ENCODE measurements at regions not wholly inside any gene's neighbourhood (a gene's known extent, or its start where the extent isn't known, plus 50 kb on each side); places are given as distances from the start of the nearest gene placed in this dataset.
"Not testable (repeated sequence)": the region's sequence is repeated elsewhere in the genome, so short reads cannot be mapped to it uniquely, and the experiment has no call there.

GRCh38 chr7:152504816-152505215, 69.0 kb upstream of the KMT2C start:
- 73% methylated on average over 10 of the region's 10 CpGs for WGBS
- Histone ChIP-seq H3K4me1 (ENCODE audit: insufficient read depth) (no peaks in the 10 kb centered on the region), H3K36me3 (ENCODE audit: insufficient read depth) (no peaks in the 10 kb centered on the region), H3K27ac (ENCODE audit: low read depth) (no peak overlapping the region), H3K4me3 (ENCODE audit: low read depth, low read length) (no peak overlapping the region)
- DNase-seq (ENCODE audit: extremely low spot score), result no peak

GRCh38 chr7:152504367-152504766, 68.6 kb upstream of the KMT2C start:
- 27% methylated on average over 3 of the region's 3 CpGs for WGBS
- no peaks in the 10 kb centered on the region for H3K4me1 ChIP-seq (ENCODE audit: insufficient read depth)
- no peaks in the 10 kb centered on the region for H3K36me3 ChIP-seq (ENCODE audit: insufficient read depth)
- DNase-seq (ENCODE audit: extremely low spot score), result no peak
- H3K27ac ChIP-seq (ENCODE audit: low read depth), result no peak overlapping the region
- no peak overlapping the region for H3K4me3 ChIP-seq (ENCODE audit: low read depth, low read length)

GRCh38 chr7:152502813-152503790, 67.3 kb upstream of the KMT2C start:
- DNase-seq (ENCODE audit: extremely low spot score), result no peak
- Histone ChIP-seq H3K4me1 (ENCODE audit: insufficient read depth) (no peaks in the 10 kb centered on the region), H3K4me3 (ENCODE audit: low read depth, low read length) (no peak overlapping the region), H3K36me3 (ENCODE audit: insufficient read depth) (no peaks in the 10 kb centered on the region), H3K27ac (ENCODE audit: low read depth) (no peak overlapping the region)
- 87% methylated on average over 13 of the region's 13 CpGs for WGBS

DNA sequence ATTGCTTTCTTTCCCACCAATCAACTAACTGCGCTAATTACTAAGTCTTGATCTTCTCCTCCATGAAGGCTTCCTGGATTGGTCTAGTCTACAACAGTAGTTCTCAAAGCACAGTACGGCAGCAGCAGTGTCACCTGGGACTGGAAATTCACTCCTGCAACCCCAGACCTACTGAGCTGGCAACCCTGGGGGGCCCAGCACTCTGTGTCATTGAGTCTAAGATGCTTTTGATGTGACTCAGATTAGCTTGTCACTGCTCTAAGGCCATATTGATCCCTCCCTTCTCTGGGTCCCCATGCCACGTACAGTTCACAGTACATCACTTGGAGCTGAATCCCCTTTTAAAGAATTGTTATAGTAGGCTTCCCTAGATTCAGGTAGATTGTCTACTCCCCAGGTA, 65.7 kb upstream of the KMT2C start:
- no peaks in the 10 kb centered on the region for H3K4me1 ChIP-seq (ENCODE audit: insufficient read depth)
- H3K36me3 ChIP-seq (ENCODE audit: insufficient read depth), result no peaks in the 10 kb centered on the region
- no peak overlapping the region for H3K4me3 ChIP-seq (ENCODE audit: low read depth, low read length)
- WGBS, result 85% methylated on average over 3 of the region's 3 CpGs
- DNase-seq (ENCODE audit: extremely low spot score), result no peak
- no peak overlapping the region for H3K27ac ChIP-seq (ENCODE audit: low read depth)

DNA sequence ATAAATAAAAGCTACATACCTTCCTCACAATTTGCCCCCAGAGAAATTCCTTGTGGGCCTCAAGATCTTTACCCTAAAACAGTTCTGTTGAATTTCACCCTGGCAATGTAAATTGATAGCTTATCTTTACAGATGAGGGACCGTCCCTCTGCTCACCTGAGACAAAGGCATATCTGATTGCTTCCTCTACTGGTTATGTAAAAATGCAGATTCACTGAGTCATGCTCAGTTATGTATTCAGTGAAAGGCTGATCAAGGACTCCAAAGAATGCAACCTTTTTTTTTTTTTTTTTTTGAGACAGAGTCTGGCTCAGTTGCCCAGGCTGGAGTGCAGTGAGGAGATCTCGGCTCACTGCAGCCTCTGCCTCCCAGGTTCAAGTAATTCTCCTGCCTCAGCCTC, 64.2 kb upstream of the KMT2C start:
- DNase-seq (ENCODE audit: extremely low spot score); H3K4me1 ChIP-seq (ENCODE audit: insufficient read depth); H3K36me3 ChIP-seq (ENCODE audit: insufficient read depth); H3K27ac ChIP-seq (ENCODE audit: low read depth); H3K4me3 ChIP-seq (ENCODE audit: low read depth, low read length): not testable (repeated sequence)
- WGBS, result 62% methylated on average over 2 of the region's 2 CpGs

DNA sequence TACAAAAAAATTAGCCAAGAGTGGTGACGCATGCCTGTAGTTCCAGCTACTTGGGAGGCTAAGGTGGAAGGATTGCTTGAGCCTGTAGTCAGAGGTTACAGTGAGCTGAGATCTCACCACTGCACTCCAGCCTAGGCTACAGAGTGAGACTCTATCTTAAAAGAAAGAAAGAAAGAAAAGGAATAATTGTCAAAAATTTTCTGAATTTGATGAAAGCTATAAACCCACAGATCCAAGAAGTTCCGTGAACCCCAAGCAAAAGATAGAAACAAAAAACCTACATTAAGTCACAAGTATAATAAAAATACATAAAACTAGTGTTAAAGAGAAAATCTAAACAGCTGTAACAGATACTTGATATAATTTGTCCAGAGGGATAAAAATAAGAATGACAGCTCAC, 60.1 kb upstream of the KMT2C start:
- 91% methylated on average over 2 of the region's 2 CpGs for WGBS
- DNase-seq (ENCODE audit: extremely low spot score), result no peak
- H3K36me3 ChIP-seq (ENCODE audit: insufficient read depth), result no peaks in the 10 kb centered on the region
- no peak overlapping the region for H3K4me3 ChIP-seq (ENCODE audit: low read depth, low read length)
- H3K27ac ChIP-seq (ENCODE audit: low read depth), result no peak overlapping the region
- no peaks in the 10 kb centered on the region for H3K4me1 ChIP-seq (ENCODE audit: insufficient read depth)

DNA sequence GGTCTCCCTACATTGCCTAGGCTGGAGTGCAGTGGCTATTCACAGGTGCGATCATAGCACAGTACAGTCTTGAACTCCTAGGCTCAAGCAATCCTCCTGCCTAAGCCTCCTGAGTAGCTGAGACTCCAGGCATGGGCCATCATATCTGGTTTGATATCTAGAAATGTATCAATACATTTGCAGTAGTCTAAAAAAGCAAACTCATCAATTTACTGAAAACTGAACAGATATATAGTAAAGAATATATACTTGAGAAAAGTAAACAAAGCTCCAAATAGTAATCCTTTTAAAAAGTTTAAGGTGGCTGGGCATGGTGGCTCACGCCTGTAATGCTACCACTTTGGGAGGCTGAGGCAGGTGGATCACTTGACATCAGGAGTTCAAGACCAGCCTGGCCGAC, 57.1 kb upstream of the KMT2C start:
- no peaks in the 10 kb centered on the region for H3K36me3 ChIP-seq (ENCODE audit: insufficient read depth)
- no peak overlapping the region for H3K27ac ChIP-seq (ENCODE audit: low read depth)
- WGBS, result 90% methylated on average over 3 of the region's 3 CpGs
- DNase-seq (ENCODE audit: extremely low spot score), result no peak
- no peaks in the 10 kb centered on the region for H3K4me1 ChIP-seq (ENCODE audit: insufficient read depth)
- no peak overlapping the region for H3K4me3 ChIP-seq (ENCODE audit: low read depth, low read length)

DNA sequence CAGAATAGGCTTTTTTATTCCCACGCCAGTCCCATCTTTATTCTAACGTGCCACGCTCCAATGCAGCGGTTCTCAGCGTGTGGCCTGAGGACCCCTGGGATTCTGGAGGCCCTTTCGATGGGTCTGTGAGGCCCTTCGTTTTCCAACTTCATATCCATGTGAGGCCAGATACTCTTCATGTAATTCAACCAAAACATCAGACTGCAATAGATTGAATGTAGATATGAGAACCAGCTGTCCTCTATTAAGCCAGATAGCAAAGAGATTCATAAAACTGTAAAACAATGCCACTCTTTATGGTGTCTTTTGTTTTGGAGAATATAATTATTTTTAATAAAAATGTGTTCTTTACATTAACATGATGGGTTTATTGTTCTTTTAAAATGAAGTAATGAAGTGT, 53.2 kb upstream of the KMT2C start:
- H3K36me3 ChIP-seq (ENCODE audit: insufficient read depth), result no peaks in the 10 kb centered on the region
- 75% methylated on average over 7 of the region's 7 CpGs for WGBS
- no peak overlapping the region for H3K4me3 ChIP-seq (ENCODE audit: low read depth, low read length)
- no peak overlapping the region for H3K27ac ChIP-seq (ENCODE audit: low read depth)
- H3K4me1 ChIP-seq (ENCODE audit: insufficient read depth), result no peaks in the 10 kb centered on the region
- no peak for DNase-seq (ENCODE audit: extremely low spot score)

GRCh38 chr7:152486968-152487367, 51.2 kb upstream of the KMT2C start:
- no peak for DNase-seq (ENCODE audit: extremely low spot score)

DNA sequence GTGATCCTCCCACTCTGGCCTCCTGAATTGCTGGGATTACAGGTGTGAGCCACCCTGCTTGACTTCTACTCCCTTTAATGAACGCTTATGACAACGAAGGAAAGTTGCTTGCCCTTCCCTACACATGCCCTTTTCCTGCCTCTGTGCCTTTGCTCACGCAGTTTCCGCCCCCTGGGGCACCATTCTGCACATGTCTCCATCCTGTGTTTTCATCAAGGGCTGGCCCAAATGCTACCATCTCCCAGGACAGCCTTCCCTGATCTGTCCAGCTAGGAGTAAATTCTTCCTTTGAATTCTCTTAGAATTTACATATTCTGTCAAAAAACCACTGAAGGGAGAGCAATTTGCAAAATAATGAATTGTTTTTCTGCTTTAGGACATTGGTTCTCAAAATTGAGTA, 50.0 kb upstream of the KMT2C start:
- Histone ChIP-seq H3K36me3 (ENCODE audit: insufficient read depth) (no peaks in the 10 kb centered on the region), H3K4me1 (ENCODE audit: insufficient read depth) (no peaks in the 10 kb centered on the region), H3K4me3 (ENCODE audit: low read depth, low read length) (no peak overlapping the region), H3K27ac (ENCODE audit: low read depth) (no peak overlapping the region)
- no peak for DNase-seq (ENCODE audit: extremely low spot score)
- WGBS, result 78% methylated on average over 4 of the region's 4 CpGs

More at GRCh38 chr7:152486968-152487367, 51.2 kb upstream of the KMT2C start:
- no peak overlapping the region for H3K27ac ChIP-seq (ENCODE audit: low read depth)
- no peaks in the 10 kb centered on the region for H3K4me1 ChIP-seq (ENCODE audit: insufficient read depth)
- no peak overlapping the region for H3K4me3 ChIP-seq (ENCODE audit: low read depth, low read length)
- no peaks in the 10 kb centered on the region for H3K36me3 ChIP-seq (ENCODE audit: insufficient read depth)

Data from urinary bladder (tissue), 3 donors.